SK-N-DZ (cell line): ENCODE measurements at regions not wholly inside any gene's neighbourhood (a gene's known extent, or its start where the extent isn't known, plus 50 kb on each side); places are given as distances from the start of the nearest gene placed in this dataset.

Source experiments
- DNase-seq: peaks from one replicate; pipeline ENCODE4 v3.0.0-alpha.2; 2015; ENCODE audit warnings: low spot score

- no peak for DNase-seq
These were observed 112.4 kb upstream of the TLE3 start for GRCh38 chr15:70210076-70210475.

GRCh38 chr15:70209499-70209898 lies 111.8 kb upstream of the TLE3 start:
- no peak for DNase-seq

- DNase-seq: no peak
These were observed 110.6 kb upstream of the TLE3 start for GRCh38 chr15:70208332-70208731.

GRCh38 chr15:70206668-70207067 lies 109.0 kb upstream of the TLE3 start:
- DNase-seq: no peak

GRCh38 chr15:70204652-70205051 lies 106.9 kb upstream of the TLE3 start:
- no peak for DNase-seq

- DNase-seq: no peak
These were observed 106.4 kb upstream of the TLE3 start for GRCh38 chr15:70203981-70204560.

- no peak for DNase-seq
These were observed 105.0 kb upstream of the TLE3 start for GRCh38 chr15:70202756-70203155.

- no peak for DNase-seq
These were observed 103.7 kb upstream of the TLE3 start for GRCh38 chr15:70201425-70201775.

GRCh38 chr15:70200511-70201424 lies 103.1 kb upstream of the TLE3 start:
- DNase-seq: peak; percentile 71

GRCh38 chr15:70199540-70200410 lies 102.1 kb upstream of the TLE3 start:
- peak; percentile 49 for DNase-seq

- DNase-seq: no peak
These were observed 101.4 kb upstream of the TLE3 start for GRCh38 chr15:70199124-70199482.

- no peak for DNase-seq
These were observed 100.9 kb upstream of the TLE3 start for GRCh38 chr15:70198441-70199123.

GRCh38 chr15:70197945-70198361 lies 100.2 kb upstream of the TLE3 start:
- DNase-seq: no peak

- no peak for DNase-seq
These were observed 99.7 kb upstream of the TLE3 start for GRCh38 chr15:70197318-70197944.

GRCh38 chr15:70196372-70197316 lies 98.9 kb upstream of the TLE3 start:
- peak; percentile 77 for DNase-seq

GRCh38 chr15:70195587-70196305 lies 98.0 kb upstream of the TLE3 start:
- DNase-seq: no peak

- no peak for DNase-seq
These were observed 97.5 kb upstream of the TLE3 start for GRCh38 chr15:70195171-70195570.

GRCh38 chr15:70194266-70194665 lies 96.5 kb upstream of the TLE3 start:
- no peak for DNase-seq

- DNase-seq: no peak
These were observed 96.0 kb upstream of the TLE3 start for GRCh38 chr15:70193734-70194133.
